SU-DHL-6 (cell line): ENCODE measurements at regions not wholly inside any gene's neighbourhood (a gene's known extent, or its start where the extent isn't known, plus 50 kb on each side); places are given as distances from the start of the nearest gene placed in this dataset.

ENCODE experiments used
- CTCF ChIP-seq: fragments of 200-600 bp; sonication (generic); IDR thresholded peaks from one replicate; pipeline ENCODE4 v1.5.1; 2017; ENCODE audit warnings: antibody characterized with exemption, mild to moderate bottlenecking, low read length, moderate library complexity; ENCODE audit not compliant: insufficient read depth, poor library complexity, severe bottlenecking
- EZH2phosphoT487 ChIP-seq: fragments of 200-600 bp; sonication (generic), shearing (Covaris generic); conservative IDR thresholded peaks from 2 replicates; pipeline ENCODE4 v1.6.1; 2018; ENCODE audit warnings: mild to moderate bottlenecking, antibody characterized with exemption, low read length, moderate library complexity, mixed read lengths

GRCh38 chr17:73802314-73802713 lies 158.1 kb upstream of the SDK2 start:
- TF ChIP-seq CTCF (no peak), EZH2phosphoT487 (no peak)
